ENCODE measurements at regions not wholly inside any gene's neighbourhood (a gene's known extent, or its start where the extent isn't known, plus 50 kb on each side); places are given as distances from the start of the nearest gene placed in this dataset.

GRCh38 chr6:137815692-137816091, 51.4 kb upstream of the TNFAIP3 start:
- no peak overlapping the region for H2AFZ ChIP-seq (ENCODE audit: low read length)
- no peak overlapping the region for H3K23ac ChIP-seq (ENCODE audit: insufficient read length, low read depth, low read length)
- H3K9me3 ChIP-seq (ENCODE audit: control insufficient read depth, low read depth, low read length), result no peaks in the 10 kb centered on the region
- no peak overlapping the region for H3K9ac ChIP-seq (ENCODE audit: extremely low read depth, insufficient read length, low read length)
- H4K20me1 ChIP-seq (ENCODE audit: control insufficient read depth, insufficient read depth, insufficient read length), result no peaks in the 10 kb centered on the region
- H2BK12ac ChIP-seq (ENCODE audit: insufficient read length, low read depth, low read length), result no peak overlapping the region
- H3K36me3 Mint-ChIP-seq (ENCODE audit: insufficient read depth in 1 of 3, low read depth in 3 of 3), result no peaks in the 10 kb centered on the region
- no peak overlapping the region for H2BK120ac ChIP-seq (ENCODE audit: low read depth, low read length, poor library complexity, severe bottlenecking)
- no peak overlapping the region for H2BK15ac ChIP-seq (ENCODE audit: low read depth, low read length)
- H3K23me2 ChIP-seq (ENCODE audit: insufficient read length, low read depth, low read length, poor library complexity, severe bottlenecking), result no peaks in the 10 kb centered on the region
- H3K27ac ChIP-seq (ENCODE audit: insufficient read length, low read depth, low read length), result no peak overlapping the region
- no peak for TF ChIP-seq CTCF (conservative IDR thresholded peaks at IDR 0.05)
- H2BK5ac ChIP-seq (ENCODE audit: insufficient read length, low read length), result no peak overlapping the region
- no peak overlapping the region for H4K5ac ChIP-seq (ENCODE audit: insufficient read length, low read depth, low read length)
- no peak overlapping the region for H2AK5ac ChIP-seq (ENCODE audit: insufficient read length, low read length)
- H3K4me1 ChIP-seq (ENCODE audit: insufficient read depth, low read length), result no peaks in the 10 kb centered on the region
- no peaks in the 10 kb centered on the region for H3K79me1 ChIP-seq (ENCODE audit: insufficient read depth, low read depth, low read length, poor library complexity, severe bottlenecking)
- H3K27ac Mint-ChIP-seq, result no peak overlapping the region
- no peaks in the 10 kb centered on the region for H3K79me2 ChIP-seq (ENCODE audit: insufficient read depth, low read length)
- H3K4ac ChIP-seq (ENCODE audit: low read depth, low read length), result no peak overlapping the region
- H3T11ph ChIP-seq (ENCODE audit: low read length), result no peak overlapping the region
- H3K4me1 Mint-ChIP-seq, result peaks cover 0 to 7% of the 10 kb centered on the region in 2 experiments; a peak in 2 of 4 replicates
- H3K27me3 ChIP-seq (ENCODE audit: insufficient read depth, low read length), result no peaks in the 10 kb centered on the region
- H3K4me3 Mint-ChIP-seq, result no peak overlapping the region
- H3K56ac ChIP-seq (ENCODE audit: insufficient read length, low read depth, low read length), result no peak overlapping the region
- H3K4me2 ChIP-seq (ENCODE audit: insufficient read depth, insufficient read length, low read length), result no peak overlapping the region
- no peak overlapping the region for H3K14ac ChIP-seq (ENCODE audit: insufficient read depth, low read length)
- no CpG with 5 or more reads among the region's 1 CpG for WGBS (ENCODE audit: extremely low coverage, insufficient read length, low lambda C conversion rate)
- no peak for DNase-seq
- H3K27me3 Mint-ChIP-seq (ENCODE audit: low read depth), result no peaks in the 10 kb centered on the region; the same call in 1 of the 2 replicates
- H2BK20ac ChIP-seq (ENCODE audit: low read depth, low read length, poor library complexity, severe bottlenecking), result no peak overlapping the region
- H3K9me3 Mint-ChIP-seq, result no peaks in the 10 kb centered on the region
- no peak overlapping the region for H4K8ac ChIP-seq (replicated peaks; ENCODE audit: insufficient read length, low read depth, low read length)
- H3K18ac ChIP-seq (ENCODE audit: insufficient read length, low read depth, low read length), result no peak overlapping the region
- no peak overlapping the region for H4K91ac ChIP-seq (ENCODE audit: insufficient read length, low read depth, low read length)

Measured in H9 (cell line).